Aorta (tissue), 5 donors: ENCODE measurements at regions not wholly inside any gene's neighbourhood (a gene's known extent, or its start where the extent isn't known, plus 50 kb on each side); places are given as distances from the start of the nearest gene placed in this dataset.

Experiments
- ATAC-seq: fragments of 200-7000 bp; cut with Tn5 transposase; one replicate; pipeline ENCODE4 v1.9.1; 2022; ENCODE audit warnings: moderate library complexity; ENCODE audit not compliant: low FRiP score
- DNase-seq, 2 donors: peaks; one replicate each; pipeline ENCODE4 v3.0.0-alpha.2; 2020
- H3K27ac ChIP-seq, 2 donors: one replicate each; pipeline ENCODE4 v1.5.1; 2013; ENCODE audit warnings: low read length in 2 of 2, mild to moderate bottlenecking in 2 of 2, moderate library complexity in 2 of 2, control low read depth in 1 of 2, inconsistent platforms in 1 of 2, low read depth in 1 of 2
- H3K27me3 ChIP-seq, 2 donors: one replicate each; pipeline ENCODE4 v1.6.1; 2013; ENCODE audit warnings: control low read depth in 1 of 2, low read length in 1 of 2, mild to moderate bottlenecking in 1 of 2, moderate library complexity in 1 of 2; ENCODE audit not compliant: insufficient read depth in 2 of 2, control insufficient read depth in 1 of 2
- H3K36me3 ChIP-seq, 2 donors: one replicate each; pipeline ENCODE4 v1.6.1; 2013; ENCODE audit warnings: control low read depth in 1 of 2, low read length in 1 of 2, mild to moderate bottlenecking in 1 of 2; ENCODE audit not compliant: insufficient read depth in 2 of 2, control insufficient read depth in 1 of 2
- H3K4me1 ChIP-seq, 2 donors: one replicate each; pipeline ENCODE4 v1.6.1; 2013; ENCODE audit warnings: low read length in 2 of 2, control low read depth in 1 of 2, mild to moderate bottlenecking in 1 of 2, moderate library complexity in 1 of 2; ENCODE audit not compliant: insufficient read depth in 2 of 2, control insufficient read depth in 1 of 2
- H3K4me3 ChIP-seq, 2 donors: one replicate each; pipeline ENCODE4 v1.5.1; 2013; ENCODE audit warnings: low read length in 2 of 2, control low read depth in 1 of 2, mild to moderate bottlenecking in 1 of 2
- H3K9me3 ChIP-seq: one replicate; pipeline ENCODE4 v1.6.1; 2013; ENCODE audit warnings: mild to moderate bottlenecking, low read length; ENCODE audit not compliant: control insufficient read depth
- WGBS, 2 donors: extraction: QIAGEN DNeasy Blood & Tissue Kit; methylation state at CpG; one replicate each; pipeline ENCODE4 v1.1.7; 2013; 5-methylcytosine and 5-hydroxymethylcytosine counted together
- intact Hi-C, 2 donors: fragments of 100-400 bp; cut with DNase I; formaldehyde crosslinking; loops; one replicate each; pipeline versions ENCODE4 v1.14.2 to v1.15.0; 2022
- donor health status: healthy with polysubstance abuse.
- donor health status: Bipolar disorder and iron deficiency.
- donor health status: DM: no; HTN: no; CAD: no.
- donor health status: DM: no; HTN: no; CAD: no.
- donor health status: DM: yes; HTN: yes; CAD: no.

GRCh38 chr13:40338217-40338616 is 328.2 kb downstream of the FOXO1 start:
- Histone ChIP-seq H3K36me3 (no peaks in the 10 kb centered on the region), H3K27me3 (no peaks in the 10 kb centered on the region), H3K9me3 (no peaks in the 10 kb centered on the region), H3K4me1 (peaks cover 0 to 1% of the 10 kb centered on the region in 2 donors), H3K4me3 (no peak overlapping the region), H3K27ac (no peak overlapping the region)
- WGBS, 2 donors: 94% methylated on average over 5 of the region's 5 CpGs
- DNase-seq (no peak), ATAC-seq (no peak)
- intact Hi-C loops: no loop called here

- DNase-seq (no peak), ATAC-seq (no peak)
- no peaks in the 10 kb centered on the region for H3K27me3 ChIP-seq
- intact Hi-C loops: no loop called here
- H3K4me1 ChIP-seq: peaks cover 0 to 1% of the 10 kb centered on the region in 2 donors
- no peak overlapping the region for H3K27ac ChIP-seq
- no peaks in the 10 kb centered on the region for H3K9me3 ChIP-seq
- 71 to 79% methylated on average over 6 of the region's 6 CpGs for WGBS, 2 donors
- no peak overlapping the region for H3K4me3 ChIP-seq
- no peaks in the 10 kb centered on the region for H3K36me3 ChIP-seq
Observed at GRCh38 chr13:40340368-40341095, 325.9 kb downstream of the FOXO1 start.

GRCh38 chr13:40341096-40341471 is 325.4 kb downstream of the FOXO1 start:
- H3K4me1 ChIP-seq: peaks cover 0 to 1% of the 10 kb centered on the region in 2 donors
- H3K36me3 ChIP-seq: no peaks in the 10 kb centered on the region
- DNase-seq (no peak), ATAC-seq (no peak)
- 76% methylated on average over 1 of the region's 1 CpG for WGBS, 2 donors
- intact Hi-C loops: no loop called here
- H3K9me3 ChIP-seq: no peaks in the 10 kb centered on the region
- H3K27me3 ChIP-seq: no peaks in the 10 kb centered on the region
- no peak overlapping the region for H3K4me3 ChIP-seq
- H3K27ac ChIP-seq: no peak overlapping the region

GRCh38 chr13:40341501-40341900 is 324.9 kb downstream of the FOXO1 start:
- Histone ChIP-seq H3K27ac (no peak overlapping the region), H3K36me3 (no peaks in the 10 kb centered on the region), H3K27me3 (no peaks in the 10 kb centered on the region), H3K4me3 (no peak overlapping the region), H3K4me1 (peaks cover 0 to 1% of the 10 kb centered on the region in 2 donors), H3K9me3 (no peaks in the 10 kb centered on the region)
- intact Hi-C loops: no loop called here
- WGBS, 2 donors: 96 to 97% methylated on average over 3 of the region's 3 CpGs
- no peak for DNase-seq
- no peak for ATAC-seq

- intact Hi-C loops: no loop called here
- 57 to 66% methylated on average over 7 of the region's 7 CpGs for WGBS, 2 donors
- DNase-seq (no peak), ATAC-seq (no peak)
- Histone ChIP-seq H3K27me3 (no peaks in the 10 kb centered on the region), H3K4me3 (no peak overlapping the region), H3K4me1 (peaks cover 0 to 1% of the 10 kb centered on the region in 2 donors), H3K9me3 (no peaks in the 10 kb centered on the region), H3K36me3 (no peaks in the 10 kb centered on the region), H3K27ac (no peak overlapping the region)
Observed at GRCh38 chr13:40342461-40342860, 324.0 kb downstream of the FOXO1 start.

GRCh38 chr13:40342901-40343300 is 323.5 kb downstream of the FOXO1 start:
- H3K36me3 ChIP-seq: no peaks in the 10 kb centered on the region
- H3K4me1 ChIP-seq: peaks cover 0 to 1% of the 10 kb centered on the region in 2 donors
- no peak overlapping the region for H3K4me3 ChIP-seq
- WGBS, 2 donors: 89 to 93% methylated on average over 3 of the region's 3 CpGs
- H3K27me3 ChIP-seq: no peaks in the 10 kb centered on the region
- H3K9me3 ChIP-seq: no peaks in the 10 kb centered on the region
- no peak overlapping the region for H3K27ac ChIP-seq
- ATAC-seq (no peak), DNase-seq (no peak)
- intact Hi-C loops: no loop called here

- 79 to 81% methylated on average over 3 of the region's 3 CpGs for WGBS, 2 donors
- Histone ChIP-seq H3K36me3 (no peaks in the 10 kb centered on the region), H3K4me3 (no peak overlapping the region), H3K27me3 (no peaks in the 10 kb centered on the region), H3K27ac (no peak overlapping the region), H3K4me1 (peaks cover 0 to 1% of the 10 kb centered on the region in 2 donors), H3K9me3 (no peaks in the 10 kb centered on the region)
- DNase-seq (no peak), ATAC-seq (no peak)
- intact Hi-C loops: no loop called here
Observed at GRCh38 chr13:40343550-40344269, 322.7 kb downstream of the FOXO1 start.

- Histone ChIP-seq H3K27ac (no peak overlapping the region), H3K27me3 (no peaks in the 10 kb centered on the region), H3K4me1 (peaks cover 0 to 1% of the 10 kb centered on the region in 2 donors), H3K9me3 (no peaks in the 10 kb centered on the region), H3K36me3 (no peaks in the 10 kb centered on the region), H3K4me3 (no peak overlapping the region)
- 75% methylated on average over 11 of the region's 11 CpGs for WGBS, 2 donors
- DNase-seq: no peak
- intact Hi-C loops: no loop called here
- ATAC-seq: no peak
Observed at GRCh38 chr13:40344270-40345148, 321.9 kb downstream of the FOXO1 start.
